A673 (cell line): ENCODE measurements at regions not wholly inside any gene's neighbourhood (a gene's known extent, or its start where the extent isn't known, plus 50 kb on each side); places are given as distances from the start of the nearest gene placed in this dataset.

Experiments used
- BruUV-seq: library from RNA; stranded (reverse); fragments of 400-500 nt; replicated peaks from 2 replicates; lab custom pipeline; 2021; lab: Mats Ljungman, UMichigan
- CTCF ChIA-PET: fragments of 300-600 bp; sonication (Branson Sonifier 250); formaldehyde crosslinking; loops from one replicate; lab custom pipeline; 2022; ENCODE audit warnings: antibody characterized with exemption; lab: Charles Lee
- POLR2A ChIA-PET: fragments of 300-600 bp; sonication (Branson Sonifier 250); formaldehyde crosslinking; loops from one replicate; lab custom pipeline; 2022; ENCODE audit warnings: antibody characterized with exemption; ENCODE audit not compliant: low non-redundant PET; lab: Charles Lee
- DNase-seq: peaks from one replicate; pipeline ENCODE4 v3.0.0-alpha.2; 2015; ENCODE audit warnings: low spot score
- H3K27ac ChIP-seq: fragments of 200-600 bp; sonication (generic); 2 replicates; pipeline ENCODE4 v1.5.1; 2016; ENCODE audit warnings: mixed run types, low read depth, mild to moderate bottlenecking, mixed read lengths, antibody characterized with exemption, low read length; ENCODE audit not compliant: poor library complexity, severe bottlenecking
- H3K27me3 ChIP-seq: fragments of 200-600 bp; sonication (generic); replicated peaks from 2 replicates; pipeline ENCODE4 v1.6.1; 2017; ENCODE audit warnings: mixed run types, low read depth, mild to moderate bottlenecking, mixed read lengths, antibody characterized with exemption, low read length; ENCODE audit not compliant: insufficient read depth, poor library complexity
- H3K36me3 ChIP-seq: fragments of 200-600 bp; sonication (generic); 2 replicates; pipeline ENCODE4 v1.6.1; 2016; ENCODE audit warnings: mixed run types, mild to moderate bottlenecking, mixed read lengths, antibody characterized with exemption, low read length; ENCODE audit not compliant: insufficient read depth, poor library complexity, severe bottlenecking
- H3K4me1 ChIP-seq: fragments of 200-600 bp; sonication (generic); 2 replicates; pipeline ENCODE4 v1.6.1; 2017; ENCODE audit warnings: mixed run types, mild to moderate bottlenecking, mixed read lengths, antibody characterized with exemption, low read length; ENCODE audit not compliant: insufficient read depth, poor library complexity, severe bottlenecking
- H3K4me3 ChIP-seq: fragments of 200-600 bp; sonication (generic); 2 replicates; pipeline ENCODE4 v1.5.1; 2016; ENCODE audit warnings: low read depth, mixed run types, mild to moderate bottlenecking, mixed read lengths, low read length; ENCODE audit not compliant: poor library complexity, severe bottlenecking
- H3K9me3 ChIP-seq: fragments of 200-600 bp; sonication (generic); 2 replicates; pipeline ENCODE4 v1.6.1; 2016; ENCODE audit warnings: mixed run types, low read depth, mild to moderate bottlenecking, mixed read lengths, antibody characterized with exemption, low read length; ENCODE audit not compliant: poor library complexity, severe bottlenecking
- EZH2 ChIP-seq: fragments of 200-600 bp; sonication (generic); IDR thresholded peaks from 2 replicates; pipeline ENCODE4 v1.6.1; 2017; ENCODE audit warnings: borderline replicate concordance, low read depth, mild to moderate bottlenecking, mixed read lengths, antibody characterized with exemption, low read length; ENCODE audit not compliant: poor library complexity, severe bottlenecking
- intact Hi-C: fragments of 100-400 bp; cut with micrococcal nuclease; formaldehyde crosslinking; loops from one replicate; pipeline ENCODE4 v1.10.0; 2022; ENCODE audit not compliant: unreplicated experiment
- TF ChIP-seq, protein P1 (sequence below): fragments of 300-800, 200-600 bp; sonication (generic); conservative IDR thresholded peaks from 2 replicates; pipeline ENCODE4 v1.5.1; 2017; ENCODE audit warnings: low read depth, mild to moderate bottlenecking, antibody characterized with exemption, low read length, moderate library complexity, mixed read lengths

DNA sequence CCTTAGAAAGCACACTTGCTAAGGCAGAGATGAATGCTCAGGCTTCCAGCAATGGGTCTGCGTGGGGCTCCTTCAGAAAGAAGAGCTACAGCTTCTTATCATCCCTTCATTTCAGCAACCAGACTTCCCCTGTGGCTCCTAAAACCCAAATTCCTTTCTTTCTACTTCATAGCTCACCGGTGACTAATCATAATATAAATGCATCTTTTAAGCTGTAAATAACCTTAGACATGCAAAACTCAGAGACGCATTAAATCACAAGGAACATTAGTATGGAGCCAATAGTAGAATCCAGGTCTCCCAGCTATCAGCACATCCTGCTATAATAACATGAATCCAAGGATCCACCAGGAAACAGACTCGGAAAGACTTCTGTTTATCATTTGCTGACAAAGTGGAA, 375.6 kb downstream of the COG6 start:
- no peaks in the 10 kb centered on the region for H3K4me1 ChIP-seq
- ChIA-PET CTCF (no interaction called here), POLR2A (no interaction called here)
- no peak overlapping the region for H3K4me3 ChIP-seq
- H3K27ac ChIP-seq: no peak overlapping the region
- H3K36me3 ChIP-seq: no peaks in the 10 kb centered on the region
- H3K27me3 ChIP-seq: no peaks in the 10 kb centered on the region
- peak; percentile 17 for DNase-seq
- no peak for TF ChIP-seq EZH2
- TF ChIP-seq, protein P1, sequence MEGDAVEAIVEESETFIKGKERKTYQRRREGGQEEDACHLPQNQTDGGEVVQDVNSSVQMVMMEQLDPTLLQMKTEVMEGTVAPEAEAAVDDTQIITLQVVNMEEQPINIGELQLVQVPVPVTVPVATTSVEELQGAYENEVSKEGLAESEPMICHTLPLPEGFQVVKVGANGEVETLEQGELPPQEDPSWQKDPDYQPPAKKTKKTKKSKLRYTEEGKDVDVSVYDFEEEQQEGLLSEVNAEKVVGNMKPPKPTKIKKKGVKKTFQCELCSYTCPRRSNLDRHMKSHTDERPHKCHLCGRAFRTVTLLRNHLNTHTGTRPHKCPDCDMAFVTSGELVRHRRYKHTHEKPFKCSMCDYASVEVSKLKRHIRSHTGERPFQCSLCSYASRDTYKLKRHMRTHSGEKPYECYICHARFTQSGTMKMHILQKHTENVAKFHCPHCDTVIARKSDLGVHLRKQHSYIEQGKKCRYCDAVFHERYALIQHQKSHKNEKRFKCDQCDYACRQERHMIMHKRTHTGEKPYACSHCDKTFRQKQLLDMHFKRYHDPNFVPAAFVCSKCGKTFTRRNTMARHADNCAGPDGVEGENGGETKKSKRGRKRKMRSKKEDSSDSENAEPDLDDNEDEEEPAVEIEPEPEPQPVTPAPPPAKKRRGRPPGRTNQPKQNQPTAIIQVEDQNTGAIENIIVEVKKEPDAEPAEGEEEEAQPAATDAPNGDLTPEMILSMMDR: no peak
- BruUV-seq: no TSS peak
- intact Hi-C loops: no loop called here
- H3K9me3 ChIP-seq: no peaks in the 10 kb centered on the region

DNA sequence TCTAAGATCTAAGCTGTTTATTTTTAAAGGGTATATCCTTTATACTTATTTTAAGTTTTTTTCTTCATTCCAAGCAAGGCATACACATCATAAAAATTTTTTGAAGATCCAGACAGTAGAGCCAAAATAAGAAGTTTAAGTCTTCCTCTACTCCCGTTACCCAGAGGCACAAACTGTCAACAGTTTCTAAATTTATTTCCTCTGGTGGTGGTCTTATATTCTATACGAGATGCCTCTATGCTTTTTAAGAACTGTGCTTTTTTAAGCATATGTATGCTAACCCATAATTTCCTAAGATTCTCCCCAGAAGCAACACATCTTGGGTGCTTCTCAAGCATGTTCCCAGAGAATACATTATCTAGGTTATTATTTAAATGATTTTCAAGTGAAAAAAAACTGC, 383.6 kb downstream of the COG6 start:
- no peak for TF ChIP-seq EZH2
- TF ChIP-seq, protein P1: no peak
- Histone ChIP-seq H3K9me3 (no peaks in the 10 kb centered on the region), H3K36me3 (no peaks in the 10 kb centered on the region), H3K4me3 (no peak overlapping the region), H3K4me1 (no peaks in the 10 kb centered on the region), H3K27me3 (peaks cover 4% of the 10 kb centered on the region), H3K27ac (no peak overlapping the region)
- intact Hi-C loops: no loop called here
- no peak for DNase-seq
- POLR2A ChIA-PET: no interaction called here
- CTCF ChIA-PET: no interaction called here
- no TSS peak for BruUV-seq

DNA sequence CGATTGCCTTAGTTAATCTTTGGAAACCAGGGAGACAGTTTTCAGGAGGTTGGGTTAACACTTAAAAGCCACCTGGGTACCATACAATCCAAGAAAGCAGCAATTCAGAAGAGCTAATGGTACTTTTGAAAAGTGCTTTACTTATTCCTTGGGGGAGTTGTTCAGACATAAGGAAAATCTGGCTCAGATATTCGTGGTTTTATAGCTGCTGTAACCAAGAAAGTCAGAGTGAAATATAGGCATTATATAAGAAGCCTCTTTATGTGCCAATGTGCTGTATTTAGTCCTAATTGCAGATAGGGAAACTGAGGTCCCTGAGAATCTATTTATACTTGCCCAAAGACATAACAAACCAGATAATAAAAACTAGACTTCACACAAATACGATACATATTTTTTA, 387.5 kb downstream of the COG6 start:
- no peak for DNase-seq
- no peaks in the 10 kb centered on the region for H3K36me3 ChIP-seq
- H3K4me1 ChIP-seq: no peaks in the 10 kb centered on the region
- TF ChIP-seq, protein P1: no peak
- TF ChIP-seq EZH2: no peak
- no peak overlapping the region for H3K27ac ChIP-seq
- H3K9me3 ChIP-seq: no peaks in the 10 kb centered on the region
- H3K27me3 ChIP-seq: peaks cover 17% of the 10 kb centered on the region
- ChIA-PET CTCF (no interaction called here), POLR2A (no interaction called here)
- BruUV-seq: no TSS peak
- intact Hi-C loops: no loop called here
- H3K4me3 ChIP-seq: no peak overlapping the region
